GM21390 (cell line): ENCODE measurements at regions not wholly inside any gene's neighbourhood (a gene's known extent, or its start where the extent isn't known, plus 50 kb on each side); places are given as distances from the start of the nearest gene placed in this dataset.

Experiments
- ATAC-seq: cut with Tn5 transposase; IDR thresholded peaks from one replicate; pipeline ENCODE4 v1.9.1; 2021; ENCODE audit not compliant: unreplicated experiment

DNA sequence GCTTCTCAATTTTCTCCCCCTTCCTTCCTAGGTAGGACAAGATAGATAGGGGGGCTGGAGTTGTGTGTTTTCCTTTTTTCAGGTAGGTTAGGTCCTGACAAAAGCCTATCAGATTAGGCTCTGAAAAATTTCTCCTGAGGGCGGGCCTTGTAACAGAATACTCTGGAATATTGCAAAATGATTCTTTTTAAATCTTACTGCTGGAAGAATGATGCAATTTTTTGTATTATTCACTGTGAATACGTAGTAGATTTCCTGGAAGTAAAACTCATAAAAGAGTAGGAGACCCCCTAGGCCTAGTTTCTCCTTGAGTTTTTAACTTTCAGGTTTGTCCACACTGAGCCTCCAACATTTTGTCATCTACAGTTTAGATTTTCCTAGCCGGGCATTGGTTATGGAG, 1701.8 kb downstream of the EFNA5 start:
- ATAC-seq: no peak

GRCh38 chr5:105963696-105964255, 1707.0 kb downstream of the EFNA5 start:
- ATAC-seq: no peak

- no peak for ATAC-seq
These were observed 1709.2 kb downstream of the EFNA5 start for GRCh38 chr5:105961572-105961971.

- no peak for ATAC-seq
These were observed 1714.1 kb downstream of the EFNA5 start for GRCh38 chr5:105956456-105957196.

DNA sequence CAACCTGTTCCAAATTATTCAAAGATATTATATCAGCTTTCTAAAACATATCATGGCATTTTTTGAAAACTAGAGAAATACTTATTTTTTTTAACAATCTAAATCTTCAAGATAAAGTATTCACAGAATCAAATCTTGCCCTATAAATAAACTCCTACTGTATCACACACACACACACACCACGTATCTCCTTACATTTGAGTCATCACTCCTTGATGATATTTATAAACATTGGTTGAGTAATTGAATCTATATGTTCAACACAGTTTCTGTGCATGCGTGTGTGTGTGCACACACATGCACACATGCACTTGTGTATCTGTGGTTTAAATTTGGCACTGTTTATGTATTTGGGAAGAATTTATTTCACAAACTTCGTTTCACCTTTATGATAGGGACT, 1716.4 kb downstream of the EFNA5 start:
- ATAC-seq: no peak

DNA sequence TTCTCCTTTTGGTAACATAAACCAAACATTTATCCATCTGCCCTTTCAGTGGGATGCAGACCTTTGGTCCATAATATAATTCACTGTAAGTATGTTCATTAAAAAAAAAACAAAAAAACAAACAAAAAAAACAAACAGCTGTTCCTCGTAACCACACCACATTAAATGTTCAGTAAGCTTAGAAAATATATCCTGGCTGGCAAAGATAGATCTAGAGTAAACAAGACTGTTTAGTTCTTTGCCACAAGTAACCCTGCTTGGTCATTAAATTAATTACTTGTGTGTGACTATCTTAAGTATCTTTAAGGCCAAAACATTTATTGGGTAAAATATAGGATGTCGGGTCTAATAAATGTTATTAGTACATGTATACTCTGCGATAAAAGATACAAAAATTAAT, 1717.1 kb downstream of the EFNA5 start:
- no peak for ATAC-seq

GRCh38 chr5:105952875-105953274, 1717.9 kb downstream of the EFNA5 start:
- ATAC-seq: no peak

- ATAC-seq: no peak
These were observed 1723.3 kb downstream of the EFNA5 start for GRCh38 chr5:105947461-105947860.

DNA sequence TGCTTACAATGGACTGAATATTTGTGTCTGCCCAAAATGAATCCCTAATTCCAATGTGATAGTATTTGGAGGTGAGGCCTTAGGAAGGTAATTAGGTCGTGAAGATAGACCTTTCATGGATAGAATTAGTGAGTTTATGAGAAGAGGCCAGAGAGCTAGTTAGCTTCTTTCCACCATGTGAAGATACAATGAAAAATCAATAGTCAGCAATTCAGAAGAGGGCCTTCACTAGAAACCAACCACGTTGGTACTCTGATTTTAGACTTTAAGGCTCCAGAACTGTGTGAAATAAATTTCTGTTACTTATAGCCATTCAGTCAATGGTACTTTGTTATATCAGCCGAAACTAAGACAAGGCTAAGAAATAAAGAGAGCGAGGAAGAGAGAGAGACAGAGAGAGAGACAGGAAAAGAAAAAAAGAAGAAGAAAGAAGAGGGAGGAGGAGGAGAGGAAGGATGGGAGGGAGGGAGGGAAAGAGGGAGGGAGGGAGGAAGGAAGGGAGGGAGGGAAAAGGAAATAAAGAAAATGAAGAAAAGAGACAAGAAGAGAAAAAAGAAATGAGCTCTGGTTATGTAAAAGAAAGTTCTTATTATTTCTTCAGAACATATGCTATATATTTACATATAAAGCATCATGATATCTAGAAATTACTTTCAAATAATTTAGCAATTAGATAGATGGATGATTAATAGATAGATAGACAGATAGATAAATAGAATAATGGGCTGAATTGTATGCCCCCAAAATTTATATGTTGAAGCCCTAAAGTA, 1725.3 kb downstream of the EFNA5 start:
- ATAC-seq: no peak

GRCh38 chr5:105940181-105940580, 1730.6 kb downstream of the EFNA5 start:
- ATAC-seq: no peak

DNA sequence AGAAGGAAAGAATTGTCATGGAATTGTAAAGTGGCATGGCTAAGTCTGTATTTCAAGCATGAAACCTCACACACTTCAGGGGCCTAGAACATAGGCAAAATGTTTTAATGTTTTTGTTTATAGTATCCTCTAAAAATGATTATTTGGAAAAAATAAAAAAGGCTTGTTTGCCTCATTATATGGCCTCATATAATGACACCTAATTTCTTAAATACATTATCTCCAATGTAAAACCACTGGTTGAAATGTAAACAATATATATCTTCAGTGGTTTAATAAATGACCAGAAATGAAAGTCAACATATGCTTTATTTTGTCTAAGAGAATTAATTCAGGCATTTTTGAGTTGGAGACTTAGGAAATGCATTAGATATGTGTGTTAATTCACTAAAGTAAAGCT, 1736.6 kb downstream of the EFNA5 start:
- no peak for ATAC-seq

DNA sequence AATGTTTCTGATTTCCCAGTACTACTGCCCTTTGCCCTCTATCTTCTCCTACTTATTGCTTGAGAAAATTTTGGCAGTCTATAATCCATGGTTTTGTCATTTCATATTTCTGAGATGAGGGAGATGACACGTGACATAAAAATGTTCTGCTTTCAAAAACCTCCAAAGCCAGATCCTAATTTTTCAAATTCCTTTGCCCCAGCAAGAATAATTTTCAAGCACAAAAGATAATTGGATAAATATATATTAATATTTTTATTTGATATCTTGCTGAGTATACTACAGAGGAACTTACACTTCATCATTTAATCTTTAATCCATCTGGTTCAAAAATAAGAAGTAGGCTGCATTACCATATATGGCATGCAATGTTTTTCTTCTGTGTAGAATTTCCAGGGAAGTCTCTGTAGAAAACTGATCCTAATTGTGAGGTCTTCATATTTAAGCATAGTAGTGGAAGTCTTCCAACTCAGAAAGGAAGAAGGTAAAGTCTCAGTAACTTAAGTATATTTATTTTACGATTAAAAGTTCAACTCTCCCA, 1738.8 kb downstream of the EFNA5 start:
- no peak for ATAC-seq

- ATAC-seq: no peak
These were observed 1740.9 kb downstream of the EFNA5 start for GRCh38 chr5:105929858-105930257.

- no peak for ATAC-seq
These were observed 1746.4 kb downstream of the EFNA5 start for GRCh38 chr5:105924366-105924765.

- no peak for ATAC-seq
These were observed 1748.2 kb downstream of the EFNA5 start for GRCh38 chr5:105922574-105922973.

DNA sequence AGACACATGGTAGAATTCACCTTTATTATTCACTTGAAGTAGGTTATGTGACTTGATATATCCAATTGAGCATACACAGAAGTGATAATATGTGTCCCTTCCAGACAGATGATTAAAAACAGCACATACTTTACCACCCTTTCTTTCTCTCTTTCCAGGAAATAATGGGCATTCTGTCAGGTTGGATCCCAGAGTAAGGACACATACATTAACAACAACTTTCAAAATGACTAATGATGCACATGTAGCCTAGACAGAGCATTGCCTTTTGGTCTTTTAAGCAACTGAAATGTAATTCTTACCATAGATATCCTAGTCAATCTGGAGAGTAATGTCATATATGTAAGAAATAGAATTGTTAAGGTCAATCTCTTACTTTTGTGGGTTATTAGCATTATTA, 1748.7 kb downstream of the EFNA5 start:
- ATAC-seq: no peak

- ATAC-seq: no peak
These were observed 1753.5 kb downstream of the EFNA5 start for GRCh38 chr5:105917189-105917588.

GRCh38 chr5:105907016-105907415, 1763.7 kb downstream of the EFNA5 start:
- no peak for ATAC-seq

GRCh38 chr5:105905392-105905791, 1765.3 kb downstream of the EFNA5 start:
- no peak for ATAC-seq

GRCh38 chr5:105903069-105903468, 1767.7 kb downstream of the EFNA5 start:
- no peak for ATAC-seq

DNA sequence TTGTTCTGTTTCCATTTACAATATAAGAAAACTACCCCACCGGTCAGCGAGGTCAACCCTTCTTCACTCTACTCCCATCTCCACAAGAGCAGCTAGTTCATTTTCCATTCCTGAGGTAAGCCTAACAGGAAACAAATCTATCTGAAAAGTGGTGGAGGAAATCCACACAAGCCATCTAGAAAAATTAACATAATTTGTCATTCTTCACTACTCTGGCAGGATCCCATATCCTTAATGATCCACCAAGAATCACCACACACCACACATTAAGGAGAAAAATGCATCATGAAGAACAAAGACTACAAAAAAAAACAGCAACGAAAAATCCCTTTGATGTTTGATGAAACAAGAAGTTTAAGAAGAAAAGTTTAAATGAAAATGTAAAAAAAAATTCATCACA, 1771.0 kb downstream of the EFNA5 start:
- no peak for ATAC-seq

GRCh38 chr5:105898183-105898582, 1772.6 kb downstream of the EFNA5 start:
- ATAC-seq: no peak
